SU-DHL-6 (cell line): ENCODE measurements at regions not wholly inside any gene's neighbourhood (a gene's known extent, or its start where the extent isn't known, plus 50 kb on each side); places are given as distances from the start of the nearest gene placed in this dataset.

Experiments used
- EZH2phosphoT487 ChIP-seq: fragments of 200-600 bp; sonication (generic), shearing (Covaris generic); conservative IDR thresholded peaks from 2 replicates; pipeline ENCODE4 v1.6.1; 2018; ENCODE audit warnings: mild to moderate bottlenecking, antibody characterized with exemption, low read length, moderate library complexity, mixed read lengths
- TF ChIP-seq, protein P1 (sequence below): fragments of 200-600 bp; sonication (generic); IDR thresholded peaks from one replicate; pipeline ENCODE4 v1.5.1; 2017; ENCODE audit warnings: antibody characterized with exemption, mild to moderate bottlenecking, low read length, moderate library complexity; ENCODE audit not compliant: insufficient read depth, poor library complexity, severe bottlenecking

- TF ChIP-seq, protein P1, sequence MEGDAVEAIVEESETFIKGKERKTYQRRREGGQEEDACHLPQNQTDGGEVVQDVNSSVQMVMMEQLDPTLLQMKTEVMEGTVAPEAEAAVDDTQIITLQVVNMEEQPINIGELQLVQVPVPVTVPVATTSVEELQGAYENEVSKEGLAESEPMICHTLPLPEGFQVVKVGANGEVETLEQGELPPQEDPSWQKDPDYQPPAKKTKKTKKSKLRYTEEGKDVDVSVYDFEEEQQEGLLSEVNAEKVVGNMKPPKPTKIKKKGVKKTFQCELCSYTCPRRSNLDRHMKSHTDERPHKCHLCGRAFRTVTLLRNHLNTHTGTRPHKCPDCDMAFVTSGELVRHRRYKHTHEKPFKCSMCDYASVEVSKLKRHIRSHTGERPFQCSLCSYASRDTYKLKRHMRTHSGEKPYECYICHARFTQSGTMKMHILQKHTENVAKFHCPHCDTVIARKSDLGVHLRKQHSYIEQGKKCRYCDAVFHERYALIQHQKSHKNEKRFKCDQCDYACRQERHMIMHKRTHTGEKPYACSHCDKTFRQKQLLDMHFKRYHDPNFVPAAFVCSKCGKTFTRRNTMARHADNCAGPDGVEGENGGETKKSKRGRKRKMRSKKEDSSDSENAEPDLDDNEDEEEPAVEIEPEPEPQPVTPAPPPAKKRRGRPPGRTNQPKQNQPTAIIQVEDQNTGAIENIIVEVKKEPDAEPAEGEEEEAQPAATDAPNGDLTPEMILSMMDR: no peak
- TF ChIP-seq EZH2phosphoT487: no peak
These were observed 76.9 kb upstream of the CHST9 start for GRCh38 chr18:27261769-27262549.
